DND-41 (cell line): ENCODE measurements at regions not wholly inside any gene's neighbourhood (a gene's known extent, or its start where the extent isn't known, plus 50 kb on each side); places are given as distances from the start of the nearest gene placed in this dataset.

Experiments used
- EZH2 ChIP-seq: IDR thresholded peaks from 3 replicates; pipeline ENCODE4 v1.6.1; 2012; ENCODE audit warnings: borderline replicate concordance, low read depth, mild to moderate bottlenecking, moderate library complexity, low read length, inconsistent platforms; ENCODE audit not compliant: severe bottlenecking
- TF ChIP-seq, protein P1 (sequence below): IDR thresholded peaks from 2 replicates; pipeline ENCODE4 v1.5.1; 2012; ENCODE audit warnings: borderline replicate concordance, low read length, moderate library complexity, mild to moderate bottlenecking; ENCODE audit not compliant: poor library complexity, severe bottlenecking; ENCODE audit errors: extremely low read depth

DNA sequence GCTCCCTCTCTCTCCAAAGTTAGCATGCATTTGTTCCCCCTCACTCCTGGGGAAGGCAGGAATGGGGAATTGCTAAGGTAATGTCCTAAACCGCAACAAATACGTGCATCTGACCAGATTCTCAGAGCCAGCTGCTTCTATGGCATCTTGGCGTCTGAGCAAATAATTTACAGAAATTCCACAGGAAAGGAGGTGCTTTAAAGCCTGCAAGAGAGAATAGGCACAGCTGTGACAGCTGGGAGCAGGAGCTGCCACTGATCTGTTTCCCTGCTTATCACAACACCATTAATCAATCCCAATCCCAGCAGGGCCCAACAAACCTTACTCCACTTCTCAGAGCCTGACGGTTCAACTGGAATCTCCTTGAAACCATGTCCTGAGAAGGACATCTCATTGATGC lies 83.5 kb upstream of the ZNF281 start:
- TF ChIP-seq, protein P1, sequence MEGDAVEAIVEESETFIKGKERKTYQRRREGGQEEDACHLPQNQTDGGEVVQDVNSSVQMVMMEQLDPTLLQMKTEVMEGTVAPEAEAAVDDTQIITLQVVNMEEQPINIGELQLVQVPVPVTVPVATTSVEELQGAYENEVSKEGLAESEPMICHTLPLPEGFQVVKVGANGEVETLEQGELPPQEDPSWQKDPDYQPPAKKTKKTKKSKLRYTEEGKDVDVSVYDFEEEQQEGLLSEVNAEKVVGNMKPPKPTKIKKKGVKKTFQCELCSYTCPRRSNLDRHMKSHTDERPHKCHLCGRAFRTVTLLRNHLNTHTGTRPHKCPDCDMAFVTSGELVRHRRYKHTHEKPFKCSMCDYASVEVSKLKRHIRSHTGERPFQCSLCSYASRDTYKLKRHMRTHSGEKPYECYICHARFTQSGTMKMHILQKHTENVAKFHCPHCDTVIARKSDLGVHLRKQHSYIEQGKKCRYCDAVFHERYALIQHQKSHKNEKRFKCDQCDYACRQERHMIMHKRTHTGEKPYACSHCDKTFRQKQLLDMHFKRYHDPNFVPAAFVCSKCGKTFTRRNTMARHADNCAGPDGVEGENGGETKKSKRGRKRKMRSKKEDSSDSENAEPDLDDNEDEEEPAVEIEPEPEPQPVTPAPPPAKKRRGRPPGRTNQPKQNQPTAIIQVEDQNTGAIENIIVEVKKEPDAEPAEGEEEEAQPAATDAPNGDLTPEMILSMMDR: no peak
- no peak for TF ChIP-seq EZH2
